Upper lobe of left lung (tissue), 4 donors: ENCODE measurements at regions not wholly inside any gene's neighbourhood (a gene's known extent, or its start where the extent isn't known, plus 50 kb on each side); places are given as distances from the start of the nearest gene placed in this dataset.
"Not testable (repeated sequence)": the region's sequence is repeated elsewhere in the genome, so short reads cannot be mapped to it uniquely, and the experiment has no call there.

Experiments
- CTCF ChIP-seq, 6 experiments: fragments of 450-650 bp in 4 of 6; fragments of 200-600 bp in 2 of 6; sonication (generic) in 2 of 6; IDR thresholded peaks; one replicate each; pipeline ENCODE4 v1.5.1; 2016 to 2019; ENCODE audit warnings: antibody characterized with exemption in 6 of 6
- EP300 ChIP-seq, 4 donors: sonication (generic); formaldehyde crosslinking; IDR thresholded peaks; one replicate each; pipeline ENCODE4 v1.5.1; 2017; ENCODE audit warnings: antibody characterized with exemption in 4 of 4, control low read depth in 2 of 4
- POLR2A ChIP-seq, 4 donors: fragments of 450-650 bp; IDR thresholded peaks; one replicate each; pipeline ENCODE4 v1.5.1; 2016 to 2017; ENCODE audit warnings: antibody characterized with exemption in 4 of 4, mild to moderate bottlenecking in 2 of 4

GRCh38 chr21:5068649-5069048, 5452.7 kb upstream of the TPTE start:
- not testable (repeated sequence) for TF ChIP-seq CTCF, EP300, POLR2A (IDR thresholded peaks at IDR 0.05)
